HS-27A (cell line): ENCODE measurements at regions not wholly inside any gene's neighbourhood (a gene's known extent, or its start where the extent isn't known, plus 50 kb on each side); places are given as distances from the start of the nearest gene placed in this dataset.

ENCODE experiments used
- DNase-seq: peaks from one replicate; pipeline ENCODE4 v3.0.0-alpha.2; 2012; ENCODE audit warnings: low read depth, missing footprints

GRCh38 chr13:72346716-72347115 is 380.7 kb downstream of the MZT1 start:
- DNase-seq: no peak

GRCh38 chr13:72342364-72342763 is 385.1 kb downstream of the MZT1 start:
- DNase-seq: no peak

- no peak for DNase-seq
Observed at GRCh38 chr13:72341904-72342303, 385.5 kb downstream of the MZT1 start.

- no peak for DNase-seq
Observed at GRCh38 chr13:72317346-72318109, 409.9 kb downstream of the MZT1 start.

GRCh38 chr13:72316716-72317115 is 410.7 kb downstream of the MZT1 start:
- DNase-seq: no peak

- DNase-seq: no peak
Observed at GRCh38 chr13:72315312-72315711, 412.1 kb downstream of the MZT1 start.

GRCh38 chr13:72314210-72314609 is 413.2 kb downstream of the MZT1 start:
- DNase-seq: no peak

GRCh38 chr13:72313546-72313945 is 413.9 kb downstream of the MZT1 start:
- DNase-seq: no peak

- no peak for DNase-seq
Observed at GRCh38 chr13:72303941-72304746, 423.3 kb downstream of the MZT1 start.

- no peak for DNase-seq
Observed at GRCh38 chr13:72296246-72296645, 429.2 kb upstream of the DACH1 start.

GRCh38 chr13:72295153-72295552 is 428.1 kb upstream of the DACH1 start:
- DNase-seq: no peak

- no peak for DNase-seq
Observed at GRCh38 chr13:72293206-72293605, 426.2 kb upstream of the DACH1 start.

GRCh38 chr13:72290962-72291681 is 424.1 kb upstream of the DACH1 start:
- peak; percentile 82 for DNase-seq

- DNase-seq: no peak
Observed at GRCh38 chr13:72286421-72286820, 419.4 kb upstream of the DACH1 start.

GRCh38 chr13:72284791-72285190 is 417.8 kb upstream of the DACH1 start:
- no peak for DNase-seq

GRCh38 chr13:72261732-72262131 is 394.7 kb upstream of the DACH1 start:
- no peak for DNase-seq

GRCh38 chr13:72259528-72259927 is 392.5 kb upstream of the DACH1 start:
- no peak for DNase-seq

- no peak for DNase-seq
Observed at GRCh38 chr13:72258340-72258981, 391.5 kb upstream of the DACH1 start.

GRCh38 chr13:72255908-72256307 is 388.9 kb upstream of the DACH1 start:
- no peak for DNase-seq

GRCh38 chr13:72253754-72254153 is 386.8 kb upstream of the DACH1 start:
- DNase-seq: no peak

- no peak for DNase-seq
Observed at GRCh38 chr13:72246396-72246795, 379.4 kb upstream of the DACH1 start.

GRCh38 chr13:72244788-72245187 is 377.8 kb upstream of the DACH1 start:
- DNase-seq: no peak
